ENCODE measurements at regions not wholly inside any gene's neighbourhood (a gene's known extent, or its start where the extent isn't known, plus 50 kb on each side); places are given as distances from the start of the nearest gene placed in this dataset.

DNA sequence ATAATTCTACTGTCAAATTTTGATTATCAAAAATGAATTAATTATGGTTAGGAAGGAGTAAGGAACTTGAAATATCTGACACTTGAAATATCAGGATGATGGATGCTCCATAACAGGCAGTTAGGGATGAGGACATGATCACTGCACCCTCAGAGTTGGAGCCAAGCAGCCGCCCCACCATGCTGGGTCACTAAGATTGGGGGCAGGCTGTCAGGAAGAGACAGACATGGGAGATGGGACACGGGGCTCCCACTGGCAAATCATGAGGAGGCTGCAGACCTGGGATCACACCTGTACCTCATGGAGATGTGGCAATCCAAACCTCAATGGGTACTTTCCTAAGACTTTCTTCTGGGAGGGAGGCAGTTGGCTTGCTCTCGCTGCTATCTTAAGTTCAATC, 982.0 kb upstream of the ZEB2 start:
- TF ChIP-seq, protein P1, sequence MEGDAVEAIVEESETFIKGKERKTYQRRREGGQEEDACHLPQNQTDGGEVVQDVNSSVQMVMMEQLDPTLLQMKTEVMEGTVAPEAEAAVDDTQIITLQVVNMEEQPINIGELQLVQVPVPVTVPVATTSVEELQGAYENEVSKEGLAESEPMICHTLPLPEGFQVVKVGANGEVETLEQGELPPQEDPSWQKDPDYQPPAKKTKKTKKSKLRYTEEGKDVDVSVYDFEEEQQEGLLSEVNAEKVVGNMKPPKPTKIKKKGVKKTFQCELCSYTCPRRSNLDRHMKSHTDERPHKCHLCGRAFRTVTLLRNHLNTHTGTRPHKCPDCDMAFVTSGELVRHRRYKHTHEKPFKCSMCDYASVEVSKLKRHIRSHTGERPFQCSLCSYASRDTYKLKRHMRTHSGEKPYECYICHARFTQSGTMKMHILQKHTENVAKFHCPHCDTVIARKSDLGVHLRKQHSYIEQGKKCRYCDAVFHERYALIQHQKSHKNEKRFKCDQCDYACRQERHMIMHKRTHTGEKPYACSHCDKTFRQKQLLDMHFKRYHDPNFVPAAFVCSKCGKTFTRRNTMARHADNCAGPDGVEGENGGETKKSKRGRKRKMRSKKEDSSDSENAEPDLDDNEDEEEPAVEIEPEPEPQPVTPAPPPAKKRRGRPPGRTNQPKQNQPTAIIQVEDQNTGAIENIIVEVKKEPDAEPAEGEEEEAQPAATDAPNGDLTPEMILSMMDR (IDR thresholded peaks at IDR 0.05) = no peak
- TF ChIP-seq POLR2A (IDR thresholded peaks at IDR 0.05) = no peak
